IgD-negative memory B cell (primary cell): ENCODE measurements at regions not wholly inside any gene's neighbourhood (a gene's known extent, or its start where the extent isn't known, plus 50 kb on each side); places are given as distances from the start of the nearest gene placed in this dataset.
A peak's percentile ranks its signal among the peaks of the same experiment; 100 is the strongest.

Source experiments
- H3K27ac Mint-ChIP-seq, 3 donors: one replicate each; pipeline ENCODE4 v1.8.0; 2020 to 2022; ENCODE audit warnings: mild to moderate bottlenecking in 3 of 3, mixed read lengths in 3 of 3, moderate library complexity in 1 of 3
- H3K27me3 Mint-ChIP-seq: one replicate; pipeline ENCODE4 v1.8.0; 2021; ENCODE audit warnings: mixed read lengths
- H3K36me3 Mint-ChIP-seq: one replicate; pipeline ENCODE4 v1.8.0; 2020; ENCODE audit warnings: mild to moderate bottlenecking, mixed read lengths
- H3K4me1 Mint-ChIP-seq, 3 donors: one replicate each; pipeline ENCODE4 v1.8.0; 2020 to 2022; ENCODE audit warnings: mixed read lengths in 3 of 3, mild to moderate bottlenecking in 1 of 3
- H3K4me3 Mint-ChIP-seq, 4 donors: one replicate each; pipeline ENCODE4 v1.8.0; 2020 to 2022; ENCODE audit warnings: mild to moderate bottlenecking in 4 of 4, mixed read lengths in 4 of 4, moderate library complexity in 3 of 4
- H3K9me3 Mint-ChIP-seq, 3 donors: one replicate each; pipeline ENCODE4 v1.8.0; 2020 to 2021; ENCODE audit warnings: mixed read lengths in 3 of 3, mild to moderate bottlenecking in 1 of 3

- Mint-ChIP-seq H3K9me3 (peaks cover 0 to 2% (median 0%) of the 10 kb centered on the region in 3 donors), H3K36me3 (peaks cover 1% of the 10 kb centered on the region), H3K27ac (no peak overlapping the region), H3K27me3 (no peaks in the 10 kb centered on the region), H3K4me3 (no peak overlapping the region), H3K4me1 (peaks cover 0 to 9% (median 4%) of the 10 kb centered on the region in 3 donors)
These were observed 61.1 kb upstream of the IRF2BP2 start for GRCh38 chr1:234670967-234671626.

- Mint-ChIP-seq H3K4me3 (no peak overlapping the region), H3K27me3 (peaks cover 2% of the 10 kb centered on the region), H3K9me3 (peaks cover 0 to 2% (median 0%) of the 10 kb centered on the region in 3 donors), H3K4me1 (peaks cover 0 to 7% (median 3%) of the 10 kb centered on the region in 3 donors), H3K36me3 (peaks cover 1% of the 10 kb centered on the region), H3K27ac (no peak overlapping the region)
These were observed 59.5 kb upstream of the IRF2BP2 start for GRCh38 chr1:234669499-234669898.

GRCh38 chr1:234668577-234668955, 58.6 kb upstream of the IRF2BP2 start:
- no peak overlapping the region for H3K27ac Mint-ChIP-seq
- H3K9me3 Mint-ChIP-seq = peaks cover 0 to 2% (median 0%) of the 10 kb centered on the region in 3 donors
- peaks cover 0 to 7% (median 3%) of the 10 kb centered on the region in 3 donors for H3K4me1 Mint-ChIP-seq
- H3K36me3 Mint-ChIP-seq = peaks cover 1% of the 10 kb centered on the region
- H3K27me3 Mint-ChIP-seq = peaks cover 2% of the 10 kb centered on the region
- no peak overlapping the region for H3K4me3 Mint-ChIP-seq

- Mint-ChIP-seq H3K27me3 (peaks cover 2% of the 10 kb centered on the region), H3K27ac (peak overlapping the region in 1 of 3 donors; percentile 27), H3K9me3 (peaks cover 0 to 2% (median 0%) of the 10 kb centered on the region in 3 donors), H3K4me1 (peaks cover 0 to 7% (median 3%) of the 10 kb centered on the region in 3 donors), H3K4me3 (no peak overlapping the region), H3K36me3 (peaks cover 1% of the 10 kb centered on the region)
These were observed 57.9 kb upstream of the IRF2BP2 start for GRCh38 chr1:234667600-234668576.

GRCh38 chr1:234666761-234667160, 56.8 kb upstream of the IRF2BP2 start:
- peaks cover 0 to 7% (median 0%) of the 10 kb centered on the region in 3 donors for H3K4me1 Mint-ChIP-seq
- H3K36me3 Mint-ChIP-seq = peaks cover 1% of the 10 kb centered on the region
- H3K27me3 Mint-ChIP-seq = peaks cover 2% of the 10 kb centered on the region
- no peak overlapping the region for H3K4me3 Mint-ChIP-seq
- peaks cover 0 to 2% (median 0%) of the 10 kb centered on the region in 3 donors for H3K9me3 Mint-ChIP-seq
- H3K27ac Mint-ChIP-seq = no peak overlapping the region

GRCh38 chr1:234665975-234666605, 56.1 kb upstream of the IRF2BP2 start:
- no peak overlapping the region for H3K4me3 Mint-ChIP-seq
- peaks cover 1% of the 10 kb centered on the region for H3K36me3 Mint-ChIP-seq
- peaks cover 0 to 2% (median 0%) of the 10 kb centered on the region in 3 donors for H3K9me3 Mint-ChIP-seq
- peaks cover 0 to 2% (median 0%) of the 10 kb centered on the region in 3 donors for H3K4me1 Mint-ChIP-seq
- H3K27me3 Mint-ChIP-seq = peaks cover 2% of the 10 kb centered on the region
- H3K27ac Mint-ChIP-seq = no peak overlapping the region

- Mint-ChIP-seq H3K27ac (no peak overlapping the region), H3K9me3 (no peaks in the 10 kb centered on the region), H3K27me3 (peaks cover 2% of the 10 kb centered on the region), H3K4me1 (peaks cover 0 to 4% (median 3%) of the 10 kb centered on the region in 3 donors), H3K36me3 (no peaks in the 10 kb centered on the region), H3K4me3 (no peak overlapping the region)
These were observed 52.2 kb upstream of the IRF2BP2 start for GRCh38 chr1:234662148-234662547.

- no peak overlapping the region for H3K4me3 Mint-ChIP-seq
- peak overlapping the region in 1 of 3 donors; percentile 43 for H3K27ac Mint-ChIP-seq
- no peaks in the 10 kb centered on the region for H3K36me3 Mint-ChIP-seq
- H3K27me3 Mint-ChIP-seq = peaks cover 2% of the 10 kb centered on the region
- no peaks in the 10 kb centered on the region for H3K9me3 Mint-ChIP-seq
- H3K4me1 Mint-ChIP-seq = peaks cover 0 to 6% (median 5%) of the 10 kb centered on the region in 3 donors
These were observed 51.4 kb upstream of the IRF2BP2 start for GRCh38 chr1:234661317-234661928.

GRCh38 chr1:234660536-234661316, 50.7 kb upstream of the IRF2BP2 start:
- no peaks in the 10 kb centered on the region for H3K9me3 Mint-ChIP-seq
- peaks cover 2% of the 10 kb centered on the region for H3K27me3 Mint-ChIP-seq
- peaks cover 0 to 6% (median 5%) of the 10 kb centered on the region in 3 donors for H3K4me1 Mint-ChIP-seq
- H3K4me3 Mint-ChIP-seq = no peak overlapping the region
- H3K36me3 Mint-ChIP-seq = no peaks in the 10 kb centered on the region
- no peak overlapping the region for H3K27ac Mint-ChIP-seq
